ENCODE measurements at regions not wholly inside any gene's neighbourhood (a gene's known extent, or its start where the extent isn't known, plus 50 kb on each side); places are given as distances from the start of the nearest gene placed in this dataset.

DNA sequence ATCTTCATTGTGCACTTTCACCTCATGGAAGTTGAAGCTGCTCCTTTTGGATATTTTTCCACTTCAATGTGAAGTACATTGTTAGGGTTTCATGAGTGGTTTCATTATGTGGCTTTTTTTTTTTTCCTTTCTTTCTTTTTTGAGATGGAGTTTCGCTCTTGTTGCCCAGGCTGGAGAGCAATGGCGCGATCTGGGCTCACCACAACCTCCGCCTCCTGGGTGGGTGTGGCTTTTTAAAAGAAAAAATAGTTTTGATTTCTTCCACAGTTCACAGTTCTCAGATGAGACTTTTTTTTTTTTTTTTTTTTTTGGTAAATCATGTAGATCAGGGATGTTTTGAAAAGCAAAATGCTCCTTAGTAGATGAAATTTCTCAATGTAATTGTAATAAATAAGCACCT, 652.3 kb upstream of the ANKRD30A start:
- TF ChIP-seq, protein P1, sequence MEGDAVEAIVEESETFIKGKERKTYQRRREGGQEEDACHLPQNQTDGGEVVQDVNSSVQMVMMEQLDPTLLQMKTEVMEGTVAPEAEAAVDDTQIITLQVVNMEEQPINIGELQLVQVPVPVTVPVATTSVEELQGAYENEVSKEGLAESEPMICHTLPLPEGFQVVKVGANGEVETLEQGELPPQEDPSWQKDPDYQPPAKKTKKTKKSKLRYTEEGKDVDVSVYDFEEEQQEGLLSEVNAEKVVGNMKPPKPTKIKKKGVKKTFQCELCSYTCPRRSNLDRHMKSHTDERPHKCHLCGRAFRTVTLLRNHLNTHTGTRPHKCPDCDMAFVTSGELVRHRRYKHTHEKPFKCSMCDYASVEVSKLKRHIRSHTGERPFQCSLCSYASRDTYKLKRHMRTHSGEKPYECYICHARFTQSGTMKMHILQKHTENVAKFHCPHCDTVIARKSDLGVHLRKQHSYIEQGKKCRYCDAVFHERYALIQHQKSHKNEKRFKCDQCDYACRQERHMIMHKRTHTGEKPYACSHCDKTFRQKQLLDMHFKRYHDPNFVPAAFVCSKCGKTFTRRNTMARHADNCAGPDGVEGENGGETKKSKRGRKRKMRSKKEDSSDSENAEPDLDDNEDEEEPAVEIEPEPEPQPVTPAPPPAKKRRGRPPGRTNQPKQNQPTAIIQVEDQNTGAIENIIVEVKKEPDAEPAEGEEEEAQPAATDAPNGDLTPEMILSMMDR (IDR thresholded peaks at IDR 0.05; ENCODE audit: low read depth, low read length): no peak
- no peak for TF ChIP-seq EZH2phosphoT487 (IDR thresholded peaks at IDR 0.05; ENCODE audit: low read depth)

Measured in OCI-LY3 (cell line).